ENCODE measurements at regions not wholly inside any gene's neighbourhood (a gene's known extent, or its start where the extent isn't known, plus 50 kb on each side); places are given as distances from the start of the nearest gene placed in this dataset.

- TF ChIP-seq RNF219 (CRISPR knock-in tag; IDR thresholded peaks at IDR 0.05) (no peak), ZNF326 (CRISPR knock-in tag; IDR thresholded peaks at IDR 0.05; ENCODE audit: borderline replicate concordance) (no peak), ZNF558 (CRISPR knock-in tag; IDR thresholded peaks at IDR 0.05; ENCODE audit: borderline replicate concordance) (no peak), ZNF33A (CRISPR knock-in tag; IDR thresholded peaks at IDR 0.05; ENCODE audit: borderline replicate concordance) (0 out of 2 replicates have a peak, but pooled peaks have one; percentile 26), ZNF607 (CRISPR knock-in tag; IDR thresholded peaks at IDR 0.05; ENCODE audit: borderline replicate concordance) (0 out of 2 replicates have a peak, but pooled peaks have one; percentile 34), ZNF687 (CRISPR knock-in tag; IDR thresholded peaks at IDR 0.05) (peak; percentile 75), TBL1XR1 (IDR thresholded peaks at IDR 0.05; ENCODE audit: borderline replicate concordance, low read length, partially characterized antibody) (no peak), CREB1 (IDR thresholded peaks at IDR 0.05) (no peak), CREB1 (CRISPR knock-in tag; IDR thresholded peaks at IDR 0.05) (peak; percentile 25; the same call in 1 of the 2 replicates), PRPF4 (IDR thresholded peaks at IDR 0.05; ENCODE audit: low read depth, low read length, poor library complexity, severe bottlenecking) (no peak)
- TF ChIP-seq, protein P1, sequence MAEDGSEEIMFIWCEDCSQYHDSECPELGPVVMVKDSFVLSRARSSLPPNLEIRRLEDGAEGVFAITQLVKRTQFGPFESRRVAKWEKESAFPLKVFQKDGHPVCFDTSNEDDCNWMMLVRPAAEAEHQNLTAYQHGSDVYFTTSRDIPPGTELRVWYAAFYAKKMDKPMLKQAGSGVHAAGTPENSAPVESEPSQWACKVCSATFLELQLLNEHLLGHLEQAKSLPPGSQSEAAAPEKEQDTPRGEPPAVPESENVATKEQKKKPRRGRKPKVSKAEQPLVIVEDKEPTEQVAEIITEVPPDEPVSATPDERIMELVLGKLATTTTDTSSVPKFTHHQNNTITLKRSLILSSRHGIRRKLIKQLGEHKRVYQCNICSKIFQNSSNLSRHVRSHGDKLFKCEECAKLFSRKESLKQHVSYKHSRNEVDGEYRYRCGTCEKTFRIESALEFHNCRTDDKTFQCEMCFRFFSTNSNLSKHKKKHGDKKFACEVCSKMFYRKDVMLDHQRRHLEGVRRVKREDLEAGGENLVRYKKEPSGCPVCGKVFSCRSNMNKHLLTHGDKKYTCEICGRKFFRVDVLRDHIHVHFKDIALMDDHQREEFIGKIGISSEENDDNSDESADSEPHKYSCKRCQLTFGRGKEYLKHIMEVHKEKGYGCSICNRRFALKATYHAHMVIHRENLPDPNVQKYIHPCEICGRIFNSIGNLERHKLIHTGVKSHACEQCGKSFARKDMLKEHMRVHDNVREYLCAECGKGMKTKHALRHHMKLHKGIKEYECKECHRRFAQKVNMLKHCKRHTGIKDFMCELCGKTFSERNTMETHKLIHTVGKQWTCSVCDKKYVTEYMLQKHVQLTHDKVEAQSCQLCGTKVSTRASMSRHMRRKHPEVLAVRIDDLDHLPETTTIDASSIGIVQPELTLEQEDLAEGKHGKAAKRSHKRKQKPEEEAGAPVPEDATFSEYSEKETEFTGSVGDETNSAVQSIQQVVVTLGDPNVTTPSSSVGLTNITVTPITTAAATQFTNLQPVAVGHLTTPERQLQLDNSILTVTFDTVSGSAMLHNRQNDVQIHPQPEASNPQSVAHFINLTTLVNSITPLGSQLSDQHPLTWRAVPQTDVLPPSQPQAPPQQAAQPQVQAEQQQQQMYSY (CRISPR knock-in tag; IDR thresholded peaks at IDR 0.05): no peak
- TF ChIP-seq, protein P2, sequence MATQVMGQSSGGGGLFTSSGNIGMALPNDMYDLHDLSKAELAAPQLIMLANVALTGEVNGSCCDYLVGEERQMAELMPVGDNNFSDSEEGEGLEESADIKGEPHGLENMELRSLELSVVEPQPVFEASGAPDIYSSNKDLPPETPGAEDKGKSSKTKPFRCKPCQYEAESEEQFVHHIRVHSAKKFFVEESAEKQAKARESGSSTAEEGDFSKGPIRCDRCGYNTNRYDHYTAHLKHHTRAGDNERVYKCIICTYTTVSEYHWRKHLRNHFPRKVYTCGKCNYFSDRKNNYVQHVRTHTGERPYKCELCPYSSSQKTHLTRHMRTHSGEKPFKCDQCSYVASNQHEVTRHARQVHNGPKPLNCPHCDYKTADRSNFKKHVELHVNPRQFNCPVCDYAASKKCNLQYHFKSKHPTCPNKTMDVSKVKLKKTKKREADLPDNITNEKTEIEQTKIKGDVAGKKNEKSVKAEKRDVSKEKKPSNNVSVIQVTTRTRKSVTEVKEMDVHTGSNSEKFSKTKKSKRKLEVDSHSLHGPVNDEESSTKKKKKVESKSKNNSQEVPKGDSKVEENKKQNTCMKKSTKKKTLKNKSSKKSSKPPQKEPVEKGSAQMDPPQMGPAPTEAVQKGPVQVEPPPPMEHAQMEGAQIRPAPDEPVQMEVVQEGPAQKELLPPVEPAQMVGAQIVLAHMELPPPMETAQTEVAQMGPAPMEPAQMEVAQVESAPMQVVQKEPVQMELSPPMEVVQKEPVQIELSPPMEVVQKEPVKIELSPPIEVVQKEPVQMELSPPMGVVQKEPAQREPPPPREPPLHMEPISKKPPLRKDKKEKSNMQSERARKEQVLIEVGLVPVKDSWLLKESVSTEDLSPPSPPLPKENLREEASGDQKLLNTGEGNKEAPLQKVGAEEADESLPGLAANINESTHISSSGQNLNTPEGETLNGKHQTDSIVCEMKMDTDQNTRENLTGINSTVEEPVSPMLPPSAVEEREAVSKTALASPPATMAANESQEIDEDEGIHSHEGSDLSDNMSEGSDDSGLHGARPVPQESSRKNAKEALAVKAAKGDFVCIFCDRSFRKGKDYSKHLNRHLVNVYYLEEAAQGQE (IDR thresholded peaks at IDR 0.05; ENCODE audit: borderline replicate concordance in 1 of 2, low read depth in 1 of 2, low read length in 2 of 2): no peak
- TF ChIP-seq, protein P3, sequence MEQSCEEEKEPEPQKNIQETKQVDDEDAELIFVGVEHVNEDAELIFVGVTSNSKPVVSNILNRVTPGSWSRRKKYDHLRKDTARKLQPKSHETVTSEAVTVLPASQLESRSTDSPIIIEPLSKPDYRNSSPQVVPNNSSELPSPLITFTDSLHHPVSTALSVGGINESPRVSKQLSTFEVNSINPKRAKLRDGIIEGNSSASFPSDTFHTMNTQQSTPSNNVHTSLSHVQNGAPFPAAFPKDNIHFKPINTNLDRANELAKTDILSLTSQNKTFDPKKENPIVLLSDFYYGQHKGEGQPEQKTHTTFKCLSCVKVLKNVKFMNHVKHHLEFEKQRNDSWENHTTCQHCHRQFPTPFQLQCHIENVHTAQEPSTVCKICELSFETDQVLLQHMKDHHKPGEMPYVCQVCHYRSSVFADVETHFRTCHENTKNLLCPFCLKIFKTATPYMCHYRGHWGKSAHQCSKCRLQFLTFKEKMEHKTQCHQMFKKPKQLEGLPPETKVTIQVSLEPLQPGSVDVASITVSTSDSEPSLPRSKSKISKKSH (CRISPR knock-in tag; IDR thresholded peaks at IDR 0.05; ENCODE audit: borderline replicate concordance): no peak
Observed at GRCh38 chr1:228830954-228831481, 95.7 kb downstream of the RHOU start (continued).

Measured in HepG2 (cell line).